ENCODE measurements at regions not wholly inside any gene's neighbourhood (a gene's known extent, or its start where the extent isn't known, plus 50 kb on each side); places are given as distances from the start of the nearest gene placed in this dataset.

GRCh38 chr9:129561594-129562281, 59.2 kb downstream of the C9orf50 start:
- H3K27ac ChIP-seq, result no peak overlapping the region
- no peak overlapping the region for H3K4me2 ChIP-seq
- no peak overlapping the region for H2AFZ ChIP-seq (ENCODE audit: low read depth)
- no peaks in the 10 kb centered on the region for H4K20me1 ChIP-seq (ENCODE audit: insufficient read depth)
- H3K9ac ChIP-seq, result no peak overlapping the region
- H3K4me1 ChIP-seq (ENCODE audit: low read depth, poor library complexity, severe bottlenecking), result no peaks in the 10 kb centered on the region
- no peak overlapping the region for H3K4me3 ChIP-seq (IDR thresholded peaks at IDR 0.05; ENCODE audit: insufficient read depth, low read depth, low read length)
- H3K79me2 ChIP-seq (ENCODE audit: insufficient read depth, low read depth), result no peaks in the 10 kb centered on the region
- no peaks in the 10 kb centered on the region for H3K36me3 ChIP-seq (ENCODE audit: insufficient read depth)
- TF ChIP-seq, protein P1, sequence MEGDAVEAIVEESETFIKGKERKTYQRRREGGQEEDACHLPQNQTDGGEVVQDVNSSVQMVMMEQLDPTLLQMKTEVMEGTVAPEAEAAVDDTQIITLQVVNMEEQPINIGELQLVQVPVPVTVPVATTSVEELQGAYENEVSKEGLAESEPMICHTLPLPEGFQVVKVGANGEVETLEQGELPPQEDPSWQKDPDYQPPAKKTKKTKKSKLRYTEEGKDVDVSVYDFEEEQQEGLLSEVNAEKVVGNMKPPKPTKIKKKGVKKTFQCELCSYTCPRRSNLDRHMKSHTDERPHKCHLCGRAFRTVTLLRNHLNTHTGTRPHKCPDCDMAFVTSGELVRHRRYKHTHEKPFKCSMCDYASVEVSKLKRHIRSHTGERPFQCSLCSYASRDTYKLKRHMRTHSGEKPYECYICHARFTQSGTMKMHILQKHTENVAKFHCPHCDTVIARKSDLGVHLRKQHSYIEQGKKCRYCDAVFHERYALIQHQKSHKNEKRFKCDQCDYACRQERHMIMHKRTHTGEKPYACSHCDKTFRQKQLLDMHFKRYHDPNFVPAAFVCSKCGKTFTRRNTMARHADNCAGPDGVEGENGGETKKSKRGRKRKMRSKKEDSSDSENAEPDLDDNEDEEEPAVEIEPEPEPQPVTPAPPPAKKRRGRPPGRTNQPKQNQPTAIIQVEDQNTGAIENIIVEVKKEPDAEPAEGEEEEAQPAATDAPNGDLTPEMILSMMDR (conservative IDR thresholded peaks at IDR 0.05; ENCODE audit: low read depth, low read length), result no peak
- no peaks in the 10 kb centered on the region; the same call in 1 of the 2 replicates for H3K27me3 ChIP-seq (ENCODE audit: insufficient read depth, low read depth)

- Histone ChIP-seq H3K36me3 (ENCODE audit: insufficient read depth) (no peaks in the 10 kb centered on the region), H3K27me3 (ENCODE audit: insufficient read depth, low read depth) (no peaks in the 10 kb centered on the region; the same call in 1 of the 2 replicates), H3K9ac (no peak overlapping the region), H4K20me1 (ENCODE audit: insufficient read depth) (no peaks in the 10 kb centered on the region), H3K27ac (no peak overlapping the region), H2AFZ (ENCODE audit: low read depth) (no peak overlapping the region), H3K4me1 (ENCODE audit: low read depth, poor library complexity, severe bottlenecking) (no peaks in the 10 kb centered on the region), H3K79me2 (ENCODE audit: insufficient read depth, low read depth) (no peaks in the 10 kb centered on the region), H3K4me3 (IDR thresholded peaks at IDR 0.05; ENCODE audit: insufficient read depth, low read depth, low read length) (no peak overlapping the region), H3K4me2 (no peak overlapping the region)
- TF ChIP-seq, protein P1 (conservative IDR thresholded peaks at IDR 0.05; ENCODE audit: low read depth, low read length), result no peak
Observed at GRCh38 chr9:129560881-129561306, 60.0 kb downstream of the C9orf50 start.

GRCh38 chr9:129559506-129559881, 61.4 kb downstream of the C9orf50 start:
- Histone ChIP-seq H3K27ac (no peak overlapping the region), H4K20me1 (ENCODE audit: insufficient read depth) (no peaks in the 10 kb centered on the region), H3K27me3 (ENCODE audit: insufficient read depth, low read depth) (no peaks in the 10 kb centered on the region; the same call in 1 of the 2 replicates), H3K4me1 (ENCODE audit: low read depth, poor library complexity, severe bottlenecking) (no peaks in the 10 kb centered on the region), H3K36me3 (ENCODE audit: insufficient read depth) (no peaks in the 10 kb centered on the region), H2AFZ (ENCODE audit: low read depth) (no peak overlapping the region), H3K79me2 (ENCODE audit: insufficient read depth, low read depth) (no peaks in the 10 kb centered on the region), H3K4me3 (IDR thresholded peaks at IDR 0.05; ENCODE audit: insufficient read depth, low read depth, low read length) (no peak overlapping the region), H3K9ac (no peak overlapping the region), H3K4me2 (no peak overlapping the region)
- TF ChIP-seq, protein P1 (conservative IDR thresholded peaks at IDR 0.05; ENCODE audit: low read depth, low read length), result no peak

GRCh38 chr9:129558551-129559505, 62.1 kb downstream of the C9orf50 start:
- Histone ChIP-seq H3K9ac (no peak overlapping the region), H3K4me2 (no peak overlapping the region)

More at GRCh38 chr9:129558551-129559505, 62.1 kb downstream of the C9orf50 start:
- Histone ChIP-seq H3K4me3 (IDR thresholded peaks at IDR 0.05; ENCODE audit: insufficient read depth, low read depth, low read length) (no peak overlapping the region), H3K27ac (no peak overlapping the region), H4K20me1 (ENCODE audit: insufficient read depth) (no peaks in the 10 kb centered on the region), H3K27me3 (ENCODE audit: insufficient read depth, low read depth) (no peaks in the 10 kb centered on the region; the same call in 1 of the 2 replicates), H3K79me2 (ENCODE audit: insufficient read depth, low read depth) (no peaks in the 10 kb centered on the region), H3K36me3 (ENCODE audit: insufficient read depth) (no peaks in the 10 kb centered on the region), H3K4me1 (ENCODE audit: low read depth, poor library complexity, severe bottlenecking) (no peaks in the 10 kb centered on the region), H2AFZ (ENCODE audit: low read depth) (no peak overlapping the region)
- TF ChIP-seq, protein P1 (conservative IDR thresholded peaks at IDR 0.05; ENCODE audit: low read depth, low read length), result no peak
